Breast epithelium (tissue), 4 donors: ENCODE measurements at regions not wholly inside any gene's neighbourhood (a gene's known extent, or its start where the extent isn't known, plus 50 kb on each side); places are given as distances from the start of the nearest gene placed in this dataset.

Experiments used
- DNase-seq, 2 donors: peaks; one replicate each; pipeline ENCODE4 v3.0.0-alpha.2; 2019; ENCODE audit warnings: low spot score in 2 of 2
- H3K27ac ChIP-seq, 2 donors: fragments of 200-600 bp; sonication (generic) in 1 of 2; one replicate each; pipeline ENCODE4 v1.5.1; 2016 to 2019; ENCODE audit warnings: mild to moderate bottlenecking in 1 of 2
- H3K27me3 ChIP-seq, 2 donors: fragments of 200-600 bp; sonication (generic) in 1 of 2; one replicate each; pipeline versions ENCODE4 v1.5.1 to v1.6.0; 2017 to 2019; ENCODE audit warnings: control low read depth in 1 of 2, mild to moderate bottlenecking in 1 of 2
- H3K36me3 ChIP-seq: fragments of 200-600 bp; one replicate; pipeline ENCODE4 v1.5.1; 2019
- H3K4me1 ChIP-seq, 2 donors: fragments of 200-600 bp; sonication (generic); one replicate each; pipeline ENCODE4 v1.5.1; 2016 to 2019; ENCODE audit warnings: control low read depth in 1 of 2
- H3K4me3 ChIP-seq, 3 donors: fragments of 200-600 bp; sonication (generic); 1 replicate in 2 of 3; 2 replicates in 1 of 3; pipeline ENCODE4 v1.5.1; 2016 to 2019; ENCODE audit warnings: mild to moderate bottlenecking in 3 of 3, moderate library complexity in 2 of 3
- H3K9me3 ChIP-seq, 2 donors: fragments of 200-600 bp; sonication (generic) in 1 of 2; one replicate each; pipeline ENCODE4 v1.5.1; 2016 to 2019; ENCODE audit warnings: control low read depth in 1 of 2
- POLR2A ChIP-seq: fragments of 450-650 bp; IDR thresholded peaks from one replicate; pipeline ENCODE4 v1.6.1; 2016; ENCODE audit warnings: antibody characterized with exemption, mild to moderate bottlenecking, moderate library complexity
- POLR2AphosphoS5 ChIP-seq, 3 donors: sonication (generic); formaldehyde crosslinking; IDR thresholded peaks; one replicate each; pipeline ENCODE4 v1.6.1; 2017; ENCODE audit warnings: antibody characterized with exemption in 3 of 3
- intact Hi-C: fragments of 100-400 bp; cut with DNase I; formaldehyde crosslinking; loops from one replicate; pipeline ENCODE4 v1.15.1; 2023; ENCODE audit warnings: low total_unique reads
- TF ChIP-seq, protein P1 (sequence below), 3 donors: fragments of 450-650 bp; IDR thresholded peaks; one replicate each; pipeline ENCODE4 v1.5.1; 2016 to 2017; ENCODE audit warnings: antibody characterized with exemption in 3 of 3, mild to moderate bottlenecking in 3 of 3, moderate library complexity in 3 of 3

DNA sequence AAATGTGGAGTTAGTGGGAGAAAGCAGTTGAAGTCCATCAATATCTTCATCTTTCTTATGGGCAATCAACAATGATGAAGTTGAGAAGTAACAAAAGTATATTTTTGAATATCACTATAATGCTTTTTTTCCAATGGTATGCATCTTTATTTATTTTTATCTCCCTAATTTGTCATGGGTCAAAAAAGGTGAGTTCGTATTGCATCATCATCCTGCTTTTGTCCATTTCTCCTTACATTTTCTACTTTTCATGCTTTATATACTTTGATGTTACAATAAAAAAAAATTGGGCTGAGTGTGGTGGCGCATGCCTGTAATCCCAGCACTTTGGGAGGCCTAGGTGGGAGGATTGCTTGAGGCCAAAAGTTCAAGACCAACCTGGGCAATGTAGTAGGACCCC, 101.2 kb upstream of the STXBP5 start:
- H3K9me3 ChIP-seq, result no peaks in the 10 kb centered on the region
- no peaks in the 10 kb centered on the region for H3K36me3 ChIP-seq
- TF ChIP-seq, protein P1, sequence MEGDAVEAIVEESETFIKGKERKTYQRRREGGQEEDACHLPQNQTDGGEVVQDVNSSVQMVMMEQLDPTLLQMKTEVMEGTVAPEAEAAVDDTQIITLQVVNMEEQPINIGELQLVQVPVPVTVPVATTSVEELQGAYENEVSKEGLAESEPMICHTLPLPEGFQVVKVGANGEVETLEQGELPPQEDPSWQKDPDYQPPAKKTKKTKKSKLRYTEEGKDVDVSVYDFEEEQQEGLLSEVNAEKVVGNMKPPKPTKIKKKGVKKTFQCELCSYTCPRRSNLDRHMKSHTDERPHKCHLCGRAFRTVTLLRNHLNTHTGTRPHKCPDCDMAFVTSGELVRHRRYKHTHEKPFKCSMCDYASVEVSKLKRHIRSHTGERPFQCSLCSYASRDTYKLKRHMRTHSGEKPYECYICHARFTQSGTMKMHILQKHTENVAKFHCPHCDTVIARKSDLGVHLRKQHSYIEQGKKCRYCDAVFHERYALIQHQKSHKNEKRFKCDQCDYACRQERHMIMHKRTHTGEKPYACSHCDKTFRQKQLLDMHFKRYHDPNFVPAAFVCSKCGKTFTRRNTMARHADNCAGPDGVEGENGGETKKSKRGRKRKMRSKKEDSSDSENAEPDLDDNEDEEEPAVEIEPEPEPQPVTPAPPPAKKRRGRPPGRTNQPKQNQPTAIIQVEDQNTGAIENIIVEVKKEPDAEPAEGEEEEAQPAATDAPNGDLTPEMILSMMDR (IDR thresholded peaks at IDR 0.05), result no peak
- TF ChIP-seq POLR2AphosphoS5 (IDR thresholded peaks at IDR 0.05) (no peak), POLR2A (no peak)
- DNase-seq, result no peak
- H3K4me1 ChIP-seq, result no peaks in the 10 kb centered on the region
- no peak overlapping the region for H3K27ac ChIP-seq
- H3K27me3 ChIP-seq, result no peaks in the 10 kb centered on the region
- H3K4me3 ChIP-seq, result no peak overlapping the region
- intact Hi-C loops, result no loop called here

DNA sequence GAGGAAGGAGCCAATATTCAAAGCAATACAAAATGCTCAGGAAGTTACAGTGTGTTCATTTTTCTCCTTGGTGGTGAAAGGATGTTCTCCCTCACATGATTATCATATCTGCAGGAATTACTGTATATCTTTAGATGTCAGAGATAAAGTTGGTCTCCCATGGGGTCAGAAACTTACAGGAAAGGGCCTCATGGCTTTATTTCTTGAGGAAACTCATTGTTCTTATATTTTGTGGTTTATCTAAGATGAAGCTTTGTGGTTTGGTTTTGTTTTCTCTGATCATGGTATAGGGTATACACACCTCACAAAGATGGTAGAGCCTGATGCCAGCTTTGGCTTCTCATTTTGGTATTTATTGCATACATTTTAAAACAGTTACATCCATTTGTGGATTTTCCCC, 100.5 kb upstream of the STXBP5 start:
- Histone ChIP-seq H3K27me3 (no peaks in the 10 kb centered on the region), H3K27ac (no peak overlapping the region), H3K36me3 (no peaks in the 10 kb centered on the region), H3K9me3 (no peaks in the 10 kb centered on the region), H3K4me1 (no peaks in the 10 kb centered on the region), H3K4me3 (no peak overlapping the region)
- no peak for TF ChIP-seq POLR2AphosphoS5 (IDR thresholded peaks at IDR 0.05)
- TF ChIP-seq, protein P1 (IDR thresholded peaks at IDR 0.05), result no peak
- no peak for TF ChIP-seq POLR2A
- intact Hi-C loops, result no loop called here
- no peak for DNase-seq

DNA sequence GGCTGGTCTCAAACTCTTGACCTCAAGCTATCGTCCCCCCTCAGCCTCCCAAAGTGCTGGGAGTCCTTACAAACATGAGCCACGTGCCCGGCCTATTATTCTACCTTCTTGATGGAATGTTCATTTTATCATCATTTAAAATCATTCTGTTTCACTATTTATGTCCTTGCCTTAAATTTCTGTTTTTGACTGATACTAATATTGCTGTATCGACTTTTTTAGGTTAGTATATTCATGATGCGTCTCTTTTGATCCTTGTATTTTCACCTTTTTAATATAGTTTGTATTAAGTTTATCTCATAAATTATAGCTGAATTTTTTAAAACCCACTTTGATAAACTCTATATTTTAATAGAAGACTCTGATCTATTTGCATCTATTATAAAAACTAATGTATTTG, 98.4 kb upstream of the STXBP5 start:
- Histone ChIP-seq H3K9me3 (no peaks in the 10 kb centered on the region), H3K36me3 (no peaks in the 10 kb centered on the region), H3K4me1 (no peaks in the 10 kb centered on the region), H3K27ac (no peak overlapping the region), H3K27me3 (no peaks in the 10 kb centered on the region), H3K4me3 (no peak overlapping the region)
- TF ChIP-seq POLR2AphosphoS5 (IDR thresholded peaks at IDR 0.05) (no peak), POLR2A (no peak)
- TF ChIP-seq, protein P1 (IDR thresholded peaks at IDR 0.05), result no peak
- DNase-seq, result no peak
- intact Hi-C loops, result no loop called here

DNA sequence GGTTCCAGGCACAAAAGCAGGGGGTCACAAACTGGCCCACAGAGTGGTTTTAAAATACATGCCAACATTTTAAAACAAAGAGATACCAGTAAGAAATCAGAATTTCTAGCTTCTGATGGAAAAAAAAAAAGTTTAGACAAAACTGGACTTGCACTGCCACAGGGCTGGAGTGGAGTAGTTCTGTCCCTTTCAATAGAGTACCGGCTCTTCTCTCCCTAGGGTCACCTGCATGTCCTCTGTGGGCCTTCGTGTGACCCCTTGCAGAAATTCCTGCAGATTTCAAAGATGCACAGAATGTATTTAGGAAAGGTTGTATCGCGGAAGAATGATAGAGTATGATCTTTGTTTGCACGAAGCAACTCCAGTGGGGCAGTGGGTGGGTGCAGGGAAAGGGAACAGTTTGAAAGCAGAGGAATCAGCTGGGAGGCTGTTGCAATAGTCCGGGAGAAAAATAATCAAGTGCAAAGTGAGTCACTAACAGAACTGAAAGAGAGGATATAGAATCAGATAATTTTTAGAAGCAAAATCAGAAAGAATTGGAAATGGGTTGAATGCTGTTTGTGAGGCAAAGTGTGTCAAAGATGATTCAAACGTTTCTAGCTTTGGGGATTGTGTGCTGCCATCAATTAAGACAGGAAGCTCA, 97.3 kb upstream of the STXBP5 start:
- TF ChIP-seq POLR2A (no peak), POLR2AphosphoS5 (IDR thresholded peaks at IDR 0.05) (no peak)
- TF ChIP-seq, protein P1 (IDR thresholded peaks at IDR 0.05), result no peak
- Histone ChIP-seq H3K27ac (no peak overlapping the region), H3K9me3 (no peaks in the 10 kb centered on the region), H3K36me3 (no peaks in the 10 kb centered on the region), H3K4me1 (no peaks in the 10 kb centered on the region), H3K27me3 (no peaks in the 10 kb centered on the region), H3K4me3 (no peak overlapping the region)
- no peak for DNase-seq
- intact Hi-C loops, result no loop called here

DNA sequence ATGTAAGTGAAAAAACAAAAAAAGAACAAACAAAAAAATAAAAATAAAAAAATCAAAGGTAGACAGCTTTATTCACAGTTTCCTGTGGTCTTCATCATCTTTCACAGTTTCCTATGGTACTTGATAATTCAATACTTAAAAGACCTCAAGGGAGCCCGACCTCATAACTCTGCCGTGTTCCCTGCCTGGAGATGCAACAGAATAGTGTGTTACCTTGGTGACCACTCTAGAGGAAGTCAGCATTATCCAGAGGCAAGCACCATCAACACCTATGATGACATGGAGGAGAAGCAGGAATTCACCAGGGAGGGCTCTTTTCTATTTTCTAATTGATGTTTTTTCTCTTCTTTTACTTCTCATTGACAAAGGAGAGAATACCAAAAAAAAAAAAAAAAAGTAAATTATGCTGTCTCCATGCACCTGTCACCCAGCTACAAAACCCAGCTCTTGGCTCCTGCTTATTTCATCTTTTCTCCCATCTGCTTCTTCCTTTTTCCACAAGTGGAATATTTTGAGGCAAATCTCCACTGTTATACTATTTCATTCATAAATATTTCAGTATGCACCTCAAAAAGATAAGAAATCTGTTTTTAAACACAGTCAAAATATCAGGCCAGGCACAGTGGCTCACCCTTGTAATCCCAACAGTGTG, 95.8 kb upstream of the STXBP5 start:
- Histone ChIP-seq H3K27ac (no peak overlapping the region), H3K27me3 (no peaks in the 10 kb centered on the region), H3K4me1 (no peaks in the 10 kb centered on the region), H3K36me3 (no peaks in the 10 kb centered on the region), H3K4me3 (no peak overlapping the region), H3K9me3 (no peaks in the 10 kb centered on the region)
- no peak for TF ChIP-seq POLR2AphosphoS5 (IDR thresholded peaks at IDR 0.05)
- TF ChIP-seq, protein P1 (IDR thresholded peaks at IDR 0.05), result no peak
- no peak for TF ChIP-seq POLR2A
- intact Hi-C loops, result no loop called here
- DNase-seq, result no peak
